ENCODE measurements at regions not wholly inside any gene's neighbourhood (a gene's known extent, or its start where the extent isn't known, plus 50 kb on each side); places are given as distances from the start of the nearest gene placed in this dataset.

DNA sequence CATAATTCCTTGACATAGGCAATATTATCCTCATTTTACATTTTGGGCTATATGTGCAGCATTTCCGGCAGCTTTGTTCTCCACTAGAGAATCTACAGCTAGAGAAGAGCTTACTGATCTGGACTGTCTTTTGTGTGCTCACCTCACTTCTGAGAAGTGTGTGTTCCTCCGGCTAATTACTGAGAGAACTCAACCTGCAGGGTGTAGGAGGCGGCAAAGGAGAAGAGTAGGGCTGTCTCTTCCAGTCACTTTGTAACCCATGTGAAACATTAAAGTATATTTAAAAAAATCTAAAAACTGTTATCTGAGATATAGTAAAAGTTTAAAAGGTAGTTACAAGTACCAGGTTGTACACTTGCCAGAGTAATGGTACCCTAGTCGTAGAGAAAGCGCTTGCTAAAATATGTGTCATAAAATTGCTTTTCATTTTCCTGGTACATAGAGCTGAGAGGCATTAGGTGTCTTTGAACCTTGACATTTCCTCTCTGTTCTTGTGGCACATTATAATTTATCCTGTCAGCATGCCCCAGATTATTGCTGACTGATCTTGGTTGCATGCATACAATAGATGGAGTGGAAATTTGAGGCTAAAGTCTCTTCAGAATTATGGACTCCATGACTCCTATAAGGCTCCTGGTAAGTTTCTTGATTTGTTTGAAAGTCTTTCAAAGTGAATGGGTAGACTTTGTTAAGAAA is 381.9 kb downstream of the LMO7 start:
- no peak for TF ChIP-seq POLR2A (IDR thresholded peaks at IDR 0.05)
- TF ChIP-seq, protein P1, sequence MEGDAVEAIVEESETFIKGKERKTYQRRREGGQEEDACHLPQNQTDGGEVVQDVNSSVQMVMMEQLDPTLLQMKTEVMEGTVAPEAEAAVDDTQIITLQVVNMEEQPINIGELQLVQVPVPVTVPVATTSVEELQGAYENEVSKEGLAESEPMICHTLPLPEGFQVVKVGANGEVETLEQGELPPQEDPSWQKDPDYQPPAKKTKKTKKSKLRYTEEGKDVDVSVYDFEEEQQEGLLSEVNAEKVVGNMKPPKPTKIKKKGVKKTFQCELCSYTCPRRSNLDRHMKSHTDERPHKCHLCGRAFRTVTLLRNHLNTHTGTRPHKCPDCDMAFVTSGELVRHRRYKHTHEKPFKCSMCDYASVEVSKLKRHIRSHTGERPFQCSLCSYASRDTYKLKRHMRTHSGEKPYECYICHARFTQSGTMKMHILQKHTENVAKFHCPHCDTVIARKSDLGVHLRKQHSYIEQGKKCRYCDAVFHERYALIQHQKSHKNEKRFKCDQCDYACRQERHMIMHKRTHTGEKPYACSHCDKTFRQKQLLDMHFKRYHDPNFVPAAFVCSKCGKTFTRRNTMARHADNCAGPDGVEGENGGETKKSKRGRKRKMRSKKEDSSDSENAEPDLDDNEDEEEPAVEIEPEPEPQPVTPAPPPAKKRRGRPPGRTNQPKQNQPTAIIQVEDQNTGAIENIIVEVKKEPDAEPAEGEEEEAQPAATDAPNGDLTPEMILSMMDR (IDR thresholded peaks at IDR 0.05), result no peak
